GM19452 (cell line): ENCODE measurements at regions not wholly inside any gene's neighbourhood (a gene's known extent, or its start where the extent isn't known, plus 50 kb on each side); places are given as distances from the start of the nearest gene placed in this dataset.

Experiments used
- ATAC-seq: cut with Tn5 transposase; IDR thresholded peaks from one replicate; pipeline ENCODE4 v1.9.1; 2021; ENCODE audit not compliant: unreplicated experiment

DNA sequence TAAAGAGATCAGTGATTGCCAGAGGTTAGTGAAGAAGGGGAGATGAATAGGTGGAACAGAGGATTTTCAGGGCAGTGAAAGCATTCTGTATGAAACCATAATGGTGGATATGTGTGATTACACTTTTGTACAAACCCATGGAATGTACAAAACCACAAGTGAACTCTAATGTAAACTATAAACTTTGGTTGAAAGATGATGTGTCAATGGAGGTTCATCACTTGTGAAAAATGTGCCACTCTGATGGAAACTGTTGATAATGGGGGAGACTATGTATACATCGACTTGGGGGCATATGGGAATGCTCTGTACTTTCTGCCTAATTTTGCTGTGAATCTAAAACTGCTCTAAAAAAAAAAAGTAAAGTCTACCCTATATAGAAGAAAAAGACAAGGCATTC, 68.7 kb upstream of the ARHGEF3 start:
- no peak for ATAC-seq

DNA sequence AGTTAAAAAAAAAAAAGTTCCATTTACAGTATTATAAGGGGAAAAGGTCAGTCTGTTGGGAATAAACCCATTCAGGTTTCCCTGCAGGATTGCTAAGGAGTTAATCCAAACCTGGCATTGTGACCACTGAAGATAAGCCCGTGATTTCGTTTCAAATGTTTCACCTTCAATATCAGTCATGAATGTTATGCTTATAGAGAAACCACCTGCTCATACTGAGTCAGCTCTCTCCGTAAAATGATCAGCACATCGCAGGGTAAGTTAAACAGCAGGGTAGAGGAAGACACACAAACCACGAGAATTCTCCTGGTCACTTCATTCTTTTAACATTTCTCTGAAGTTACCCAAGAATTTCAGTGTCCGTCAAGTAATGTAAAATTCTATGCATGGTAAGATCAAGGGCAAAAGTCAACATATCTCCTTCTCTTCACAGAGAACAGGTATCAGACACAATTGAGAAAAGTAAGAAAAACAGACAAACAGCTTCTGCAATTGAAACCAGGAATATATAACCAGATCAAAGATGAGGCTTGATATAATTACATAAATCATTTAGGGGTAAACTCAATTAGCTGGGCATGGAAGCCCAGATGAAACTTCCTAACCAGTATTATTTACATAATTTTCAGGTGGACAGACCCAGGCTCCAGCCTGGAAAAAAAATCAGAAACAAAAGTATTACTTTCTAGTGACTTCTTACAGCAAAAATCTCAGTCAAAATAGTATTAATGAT, 67.6 kb upstream of the ARHGEF3 start:
- no peak for ATAC-seq

DNA sequence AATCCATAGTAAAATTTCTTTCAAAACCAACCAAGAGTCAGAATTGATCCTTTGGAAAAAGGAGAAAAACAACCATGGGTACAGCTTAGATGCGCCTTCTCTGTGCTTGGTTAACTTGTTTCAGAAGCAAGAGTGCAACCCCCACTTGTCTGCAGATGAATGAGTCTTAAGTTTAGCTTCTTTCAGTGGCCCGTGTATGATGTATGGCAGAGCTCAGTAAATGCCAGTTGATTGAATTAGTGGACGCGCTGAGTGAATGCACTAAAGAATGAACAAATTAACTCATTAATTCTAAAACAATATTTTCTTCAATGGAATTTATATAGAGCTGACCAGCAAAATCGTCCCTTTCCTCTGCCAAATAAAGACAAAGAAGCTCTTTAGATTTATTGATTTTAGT, 67.0 kb upstream of the ARHGEF3 start:
- ATAC-seq, result no peak

DNA sequence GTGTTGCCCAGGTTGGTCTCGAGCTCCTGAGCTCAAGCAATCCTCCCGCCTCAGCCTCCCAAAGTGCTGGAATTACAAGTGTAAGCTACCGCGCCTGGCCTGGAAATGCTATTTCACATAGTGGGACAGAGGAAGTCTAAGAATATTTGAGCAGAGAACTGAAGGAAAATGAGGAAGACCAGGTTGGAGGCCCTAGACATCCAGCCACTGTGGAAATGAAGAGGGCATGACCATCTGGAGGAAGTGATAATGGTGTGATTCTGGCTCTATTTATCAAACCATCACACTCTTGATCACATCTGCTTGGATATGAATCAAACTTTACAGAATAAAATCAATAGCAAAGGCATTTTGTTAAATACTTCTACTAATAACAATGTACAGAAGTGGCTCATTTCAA, 65.9 kb upstream of the ARHGEF3 start:
- ATAC-seq, result no peak

DNA sequence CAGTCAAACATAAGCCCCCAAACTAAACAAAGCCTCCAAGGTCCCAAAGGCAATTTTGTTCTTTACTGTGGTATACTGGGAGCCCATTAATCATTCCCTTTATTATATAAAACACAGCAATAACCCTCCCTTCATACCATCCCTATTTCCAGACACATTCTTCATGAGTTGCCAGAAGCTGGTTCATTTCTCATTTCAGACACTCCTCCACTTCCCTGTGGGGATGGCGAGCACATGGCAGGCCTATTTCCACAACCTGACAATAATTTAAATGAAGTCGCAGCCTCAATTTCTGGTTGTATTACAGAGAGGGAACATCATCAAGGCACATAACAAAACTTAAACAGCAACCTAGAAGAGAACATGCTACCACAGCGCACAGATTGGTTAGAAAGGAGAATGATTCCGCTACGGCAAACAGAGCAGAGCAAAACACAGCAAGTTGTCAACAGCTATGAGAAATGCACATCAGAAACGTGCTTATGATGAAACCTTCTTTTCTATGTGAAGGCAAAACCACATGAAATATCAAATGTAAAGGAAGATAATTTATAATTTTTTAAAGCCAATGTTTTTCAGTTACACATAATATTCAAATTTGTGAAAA, 63.3 kb upstream of the ARHGEF3 start:
- no peak for ATAC-seq

DNA sequence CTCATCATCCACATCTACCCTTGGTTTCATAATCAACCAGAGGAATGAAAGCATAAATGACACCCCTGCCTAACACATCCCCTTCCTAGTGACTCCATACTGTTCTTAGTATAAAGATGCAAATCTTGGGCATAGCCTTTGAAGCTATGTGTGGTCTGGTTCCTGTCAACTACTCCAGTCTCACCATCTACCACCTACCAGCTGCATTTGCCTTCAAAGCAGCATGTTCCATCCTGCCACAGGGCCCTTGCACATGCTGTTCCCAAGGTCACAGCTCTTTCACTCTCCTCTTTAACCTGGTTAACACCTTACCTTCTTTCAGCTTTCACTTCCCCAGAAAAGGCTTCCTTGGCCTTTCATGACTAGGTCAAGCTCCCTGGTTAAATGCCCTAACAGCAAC, 62.3 kb upstream of the ARHGEF3 start:
- peak; percentile 55 for ATAC-seq

DNA sequence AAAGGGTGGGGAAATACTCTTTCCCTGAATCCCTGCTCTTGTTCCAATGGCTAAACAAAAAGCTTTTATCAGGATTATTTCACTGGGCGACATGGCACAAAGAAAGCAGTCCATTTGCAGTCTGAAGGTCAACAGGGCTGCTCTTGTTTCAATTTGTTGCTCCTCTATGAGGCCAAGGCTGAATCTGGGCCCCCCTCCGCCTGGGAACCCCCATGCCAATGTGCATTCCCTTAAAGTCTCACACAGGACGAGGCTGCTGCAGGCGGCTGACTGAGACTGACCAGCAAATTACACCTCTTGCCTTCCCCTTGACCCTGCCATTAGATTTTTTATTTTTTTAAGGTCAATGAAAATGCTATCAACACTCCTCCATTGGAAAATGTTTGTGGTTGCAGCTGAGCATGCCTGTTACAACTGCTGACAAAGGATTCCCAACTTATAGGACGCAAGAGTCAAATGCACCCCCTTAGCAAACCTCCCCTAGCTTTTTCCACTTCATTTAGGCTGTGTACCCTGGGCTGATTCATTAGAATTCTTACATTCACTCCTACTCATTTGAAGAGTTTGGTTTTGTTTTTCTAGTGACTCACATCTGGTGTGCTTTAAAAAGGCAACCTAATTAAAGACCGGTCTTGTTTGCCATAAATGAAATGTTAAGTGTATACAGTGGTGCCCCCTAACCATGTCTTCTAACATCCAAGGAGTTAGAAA, 60.8 kb upstream of the ARHGEF3 start:
- no peak for ATAC-seq

DNA sequence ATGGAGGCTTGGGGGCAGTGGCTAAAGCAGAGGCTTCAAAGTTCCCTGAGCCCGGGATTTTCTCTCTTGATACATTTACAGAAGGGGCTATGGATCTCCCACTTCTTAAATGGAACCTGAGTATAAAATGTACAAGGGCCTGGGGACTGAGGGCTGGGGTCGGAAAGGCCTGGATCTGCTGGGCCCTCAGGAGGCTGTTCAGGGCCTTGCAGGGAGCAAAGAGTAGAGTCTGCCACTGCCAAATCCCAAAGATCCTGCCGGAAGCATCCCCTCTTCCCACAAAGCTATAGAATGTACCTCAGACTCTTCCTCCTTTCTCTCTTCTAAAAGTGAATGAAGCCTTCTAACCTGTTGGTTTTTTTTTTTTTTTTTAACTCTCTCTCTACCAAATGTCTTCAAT, 59.8 kb upstream of the ARHGEF3 start:
- no peak for ATAC-seq

DNA sequence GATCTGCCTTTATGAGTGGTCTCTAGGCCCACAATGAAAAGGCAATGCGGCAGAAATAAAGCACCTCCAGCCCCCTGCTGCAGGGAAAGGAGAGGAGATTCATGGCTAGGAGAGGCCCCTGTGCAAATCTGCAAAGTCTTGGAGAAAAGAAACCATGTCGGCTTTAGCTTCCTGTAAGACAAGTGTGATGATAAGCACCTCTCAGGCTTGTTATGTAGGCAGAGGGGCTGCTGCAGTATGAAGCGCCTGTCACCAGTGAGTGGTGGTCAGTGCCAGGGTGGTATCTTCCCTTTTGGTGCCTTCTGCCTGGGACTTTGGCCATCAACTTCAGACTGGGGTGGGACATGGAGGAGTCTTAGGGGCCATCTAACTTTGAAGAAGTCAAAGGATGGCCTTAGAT, 59.2 kb upstream of the ARHGEF3 start:
- no peak for ATAC-seq

DNA sequence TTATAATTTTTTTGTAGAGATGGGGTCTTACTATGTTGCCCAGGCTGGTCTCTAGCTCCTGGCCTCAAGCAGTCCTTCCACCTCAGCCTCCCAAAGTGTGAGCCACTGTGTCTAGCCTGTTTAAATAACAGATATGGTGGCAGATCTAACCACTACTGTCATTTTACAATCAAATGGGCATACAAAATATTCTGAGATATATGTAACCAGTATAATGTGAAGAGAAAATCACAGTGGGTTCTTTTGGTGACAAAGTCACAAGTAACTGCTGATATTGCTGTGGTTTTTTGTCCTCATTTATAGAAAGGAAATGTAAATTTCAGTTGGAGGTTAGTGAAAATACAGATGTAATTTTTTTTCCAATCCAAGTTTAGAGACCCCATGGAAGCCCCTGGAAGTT, 58.6 kb upstream of the ARHGEF3 start:
- ATAC-seq, result no peak

DNA sequence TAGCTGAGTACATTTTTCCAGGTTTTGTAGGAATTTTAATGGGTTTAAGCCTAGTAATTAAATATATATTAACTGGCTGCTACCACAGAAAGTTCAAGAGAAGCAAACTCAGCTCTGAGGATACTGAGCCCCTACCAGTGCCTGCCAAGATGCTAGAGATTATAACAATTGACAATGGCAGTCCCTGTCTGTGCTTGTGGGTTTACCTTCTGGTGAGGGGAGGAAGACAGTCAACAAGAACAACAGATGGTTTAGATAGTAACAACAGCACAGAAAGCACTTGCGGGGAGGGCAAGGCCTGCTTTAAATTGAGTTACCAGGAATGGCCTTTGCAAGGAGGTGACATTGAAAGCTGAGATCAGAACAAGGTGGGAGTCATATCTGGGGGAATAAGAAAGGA, 56.6 kb upstream of the ARHGEF3 start:
- no peak for ATAC-seq

DNA sequence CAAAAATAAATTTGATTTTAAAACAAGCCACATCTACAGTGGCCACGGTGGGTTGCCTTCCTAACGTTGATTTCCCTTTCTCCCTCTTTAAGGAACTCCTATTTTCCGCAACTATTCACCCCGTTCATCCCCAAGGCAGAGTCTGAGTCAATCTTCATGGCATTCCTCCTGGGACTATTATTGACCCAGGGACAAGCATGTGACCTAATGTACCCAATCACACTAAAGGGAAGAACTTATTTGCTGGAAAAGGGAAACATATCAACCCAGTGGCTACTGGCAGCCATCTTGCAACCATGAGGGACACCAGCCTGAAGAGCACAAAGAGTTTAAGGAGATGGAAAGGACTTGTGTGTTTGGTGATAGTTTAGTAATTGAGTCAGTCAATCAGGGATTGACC, 55.4 kb upstream of the ARHGEF3 start:
- ATAC-seq, result no peak

DNA sequence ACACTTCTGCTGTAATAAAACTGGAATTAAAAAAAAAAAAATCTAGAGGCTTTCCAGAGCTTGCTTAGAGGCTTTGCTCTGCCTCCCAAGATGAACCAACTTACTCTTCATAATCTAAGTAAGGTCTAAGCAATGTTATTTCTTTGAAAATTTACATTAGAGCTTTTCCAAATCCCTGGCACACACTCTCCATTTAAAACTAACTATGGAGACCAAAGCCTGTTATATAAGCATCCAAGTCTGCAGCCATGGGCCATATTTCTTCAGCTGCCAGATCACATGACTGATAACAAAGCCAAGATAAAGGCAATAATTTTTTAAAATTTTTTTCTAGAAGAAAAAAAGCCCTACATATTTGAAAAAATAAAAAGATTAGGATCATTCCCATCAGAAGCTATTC, 55.0 kb upstream of the ARHGEF3 start:
- no peak for ATAC-seq

DNA sequence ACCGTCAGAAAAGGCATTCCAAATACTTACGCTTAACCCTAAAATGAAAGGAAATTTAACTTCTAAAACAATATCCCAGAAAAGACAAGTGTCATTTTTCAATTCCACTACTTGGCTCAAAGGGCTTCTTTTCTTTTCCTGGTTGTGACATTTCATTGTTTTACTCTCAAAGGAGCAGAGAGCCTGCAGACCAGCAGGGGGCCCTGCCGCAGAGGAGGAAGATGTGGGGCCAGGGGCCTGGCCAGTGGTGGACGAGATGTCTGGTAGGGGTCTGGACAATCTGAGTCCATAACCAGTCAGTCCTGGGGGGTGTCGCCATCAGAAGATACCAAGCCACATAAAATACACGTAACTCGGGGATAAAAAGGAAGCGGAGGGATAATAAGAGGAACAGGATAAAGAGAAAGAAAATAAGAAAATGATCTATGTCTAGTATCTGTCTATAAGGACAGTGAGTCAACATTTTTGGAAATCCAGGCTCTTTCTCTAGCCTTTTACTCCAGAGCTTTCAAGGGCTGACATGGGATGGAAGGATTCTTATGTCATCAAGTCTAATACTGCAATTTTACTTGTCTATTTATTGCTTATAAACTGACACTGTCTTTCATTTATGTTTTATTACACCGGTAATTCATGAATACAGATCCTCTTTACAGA, 54.2 kb upstream of the ARHGEF3 start:
- ATAC-seq, result no peak

DNA sequence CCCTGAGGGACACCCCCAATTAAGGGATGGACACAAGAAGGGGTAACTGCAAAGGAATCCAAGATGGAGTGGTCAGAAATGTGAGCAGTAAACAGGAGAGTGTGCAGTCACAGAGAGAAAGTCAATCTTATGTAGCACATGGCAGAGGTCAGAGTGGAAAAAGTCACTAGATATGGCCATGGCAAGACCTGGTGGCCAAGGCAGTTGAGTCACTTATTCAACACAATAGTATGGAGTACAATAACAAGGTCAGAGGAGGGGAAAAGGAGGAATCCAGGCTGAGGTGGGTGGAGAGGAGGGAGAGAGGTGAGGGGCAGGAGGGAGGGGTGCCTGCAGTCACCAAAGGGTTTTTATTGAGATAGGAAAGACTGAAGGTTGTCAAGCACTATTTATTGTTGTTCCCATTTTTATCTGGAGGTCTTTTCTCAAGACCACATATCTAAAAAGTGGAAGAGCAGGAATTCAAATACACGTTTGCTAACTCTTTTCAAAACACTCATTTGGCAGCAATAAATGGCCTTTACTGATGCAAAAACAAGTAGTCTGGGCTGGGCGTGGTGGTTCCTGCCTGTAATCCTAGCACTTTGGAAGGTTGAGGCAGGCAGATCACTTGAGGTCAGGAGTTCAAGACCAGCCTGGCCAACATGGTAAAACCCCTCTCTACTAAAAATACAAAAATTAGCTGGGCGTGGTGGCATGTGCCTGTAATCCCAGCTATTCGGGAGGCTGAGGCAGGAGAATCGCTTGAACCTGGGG, 53.3 kb upstream of the ARHGEF3 start:
- ATAC-seq, result no peak

DNA sequence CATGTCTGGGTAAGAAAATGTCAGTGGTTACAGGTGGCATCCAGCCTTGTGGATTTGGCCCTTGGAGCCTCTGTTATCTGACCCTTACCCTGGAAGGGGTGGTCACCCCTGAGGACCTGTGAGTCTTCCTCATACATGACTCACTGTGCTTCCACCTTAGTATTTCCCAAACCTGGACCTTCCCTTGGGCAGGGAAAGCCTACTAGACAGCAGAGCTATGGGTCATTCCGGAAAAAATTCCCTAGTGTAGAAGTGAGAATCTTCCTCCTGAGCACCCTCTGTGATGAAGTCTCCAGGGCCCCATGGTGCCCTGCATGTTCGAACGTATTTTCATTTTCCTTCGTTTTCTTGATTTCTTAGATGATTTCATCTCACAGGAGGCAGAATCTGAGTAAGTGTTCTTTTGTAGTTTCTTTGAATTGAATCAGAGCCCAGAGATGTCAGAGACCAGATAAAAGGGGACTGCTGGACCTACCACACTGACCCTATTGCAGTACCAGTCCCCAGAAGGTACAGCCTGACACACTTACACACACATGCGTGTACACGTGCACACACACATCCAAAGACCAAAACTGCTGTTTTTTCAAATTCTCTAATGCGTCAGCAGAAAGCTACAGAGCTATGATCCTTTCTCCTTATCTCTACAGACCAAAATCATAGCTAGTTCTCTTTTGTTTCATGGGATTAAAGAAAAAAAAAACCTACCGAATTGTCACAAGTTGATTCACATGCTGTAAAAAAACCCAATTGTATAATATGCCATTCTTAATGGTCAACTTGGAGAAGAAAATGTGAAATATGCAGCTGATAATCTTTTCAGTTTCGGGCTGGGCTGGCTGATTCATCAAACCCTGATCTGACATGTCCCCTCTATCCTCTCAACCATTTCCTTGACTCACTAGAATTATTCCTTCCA, 50.5 kb upstream of the ARHGEF3 start:
- no peak for ATAC-seq
